ENCODE measurements at regions not wholly inside any gene's neighbourhood (a gene's known extent, or its start where the extent isn't known, plus 50 kb on each side); places are given as distances from the start of the nearest gene placed in this dataset.

- no peak for TF ChIP-seq POLR2AphosphoS5 (IDR thresholded peaks at IDR 0.05)
- TF ChIP-seq, protein P1, sequence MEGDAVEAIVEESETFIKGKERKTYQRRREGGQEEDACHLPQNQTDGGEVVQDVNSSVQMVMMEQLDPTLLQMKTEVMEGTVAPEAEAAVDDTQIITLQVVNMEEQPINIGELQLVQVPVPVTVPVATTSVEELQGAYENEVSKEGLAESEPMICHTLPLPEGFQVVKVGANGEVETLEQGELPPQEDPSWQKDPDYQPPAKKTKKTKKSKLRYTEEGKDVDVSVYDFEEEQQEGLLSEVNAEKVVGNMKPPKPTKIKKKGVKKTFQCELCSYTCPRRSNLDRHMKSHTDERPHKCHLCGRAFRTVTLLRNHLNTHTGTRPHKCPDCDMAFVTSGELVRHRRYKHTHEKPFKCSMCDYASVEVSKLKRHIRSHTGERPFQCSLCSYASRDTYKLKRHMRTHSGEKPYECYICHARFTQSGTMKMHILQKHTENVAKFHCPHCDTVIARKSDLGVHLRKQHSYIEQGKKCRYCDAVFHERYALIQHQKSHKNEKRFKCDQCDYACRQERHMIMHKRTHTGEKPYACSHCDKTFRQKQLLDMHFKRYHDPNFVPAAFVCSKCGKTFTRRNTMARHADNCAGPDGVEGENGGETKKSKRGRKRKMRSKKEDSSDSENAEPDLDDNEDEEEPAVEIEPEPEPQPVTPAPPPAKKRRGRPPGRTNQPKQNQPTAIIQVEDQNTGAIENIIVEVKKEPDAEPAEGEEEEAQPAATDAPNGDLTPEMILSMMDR (IDR thresholded peaks at IDR 0.05): no peak
These were observed 181.8 kb downstream of the SP3 start for GRCh38 chr2:173783382-173783781.
